HL-60 (cell line): ENCODE measurements at regions not wholly inside any gene's neighbourhood (a gene's known extent, or its start where the extent isn't known, plus 50 kb on each side); places are given as distances from the start of the nearest gene placed in this dataset.

ENCODE experiments used
- DNase-seq, 2 experiments: peaks; one replicate each; pipeline ENCODE4 v3.0.0-alpha.2; 2010 to 2020; ENCODE audit warnings: low read depth in 1 of 2, low spot score in 1 of 2
- H3K27ac ChIP-seq: fragments of 250-450 bp; sonication (Bioruptor Pico); replicated peaks from 2 replicates; pipeline ENCODE4 v1.5.1; 2020; ENCODE audit warnings: mild to moderate bottlenecking, moderate library complexity
- H3K27me3 ChIP-seq: fragments of 250-450 bp; sonication (Bioruptor Pico); 2 replicates; pipeline ENCODE4 v1.5.1; 2021; ENCODE audit warnings: mild to moderate bottlenecking, moderate library complexity; ENCODE audit not compliant: insufficient read depth, poor library complexity, severe bottlenecking
- H3K4me3 ChIP-seq: replicated peaks from 2 replicates; pipeline ENCODE4 v1.5.1; 2011; ENCODE audit warnings: mild to moderate bottlenecking, control low read depth, low read length; ENCODE audit not compliant: insufficient read depth
- CTCF ChIP-seq: IDR thresholded peaks from one replicate; pipeline ENCODE4 v1.5.1; 2011; ENCODE audit warnings: low read length, control low read depth, inconsistent platforms; ENCODE audit not compliant: insufficient read depth
- GABPA ChIP-seq: IDR thresholded peaks from 2 replicates; pipeline ENCODE4 v1.6.1; 2012; ENCODE audit warnings: low read depth
- POLR2AphosphoS5 ChIP-seq: IDR thresholded peaks from 2 replicates; pipeline ENCODE4 v1.6.1; 2012; ENCODE audit warnings: low read depth
- REST ChIP-seq: IDR thresholded peaks from 2 replicates; pipeline ENCODE4 v1.6.1; 2012; ENCODE audit warnings: low read depth; ENCODE audit not compliant: insufficient replicate concordance
- SPI1 ChIP-seq: IDR thresholded peaks from 2 replicates; pipeline ENCODE4 v1.6.1; 2012; ENCODE audit warnings: low read depth, mild to moderate bottlenecking, borderline replicate concordance

- TF ChIP-seq SPI1 (no peak), GABPA (no peak), REST (no peak), CTCF (no peak), POLR2AphosphoS5 (no peak)
- no peak overlapping the region for H3K27ac ChIP-seq
- no peaks in the 10 kb centered on the region for H3K27me3 ChIP-seq
- H3K4me3 ChIP-seq, result no peak overlapping the region
- DNase-seq, result no peak
Measured at GRCh38 chr5:126098330-126099017, 324.7 kb upstream of the GRAMD2B start.

- TF ChIP-seq POLR2AphosphoS5 (no peak), GABPA (no peak), REST (no peak), CTCF (no peak), SPI1 (no peak)
Measured at GRCh38 chr5:126099077-126099476, 324.1 kb upstream of the GRAMD2B start.

GRCh38 chr5:126100767-126101166, 322.4 kb upstream of the GRAMD2B start:
- TF ChIP-seq SPI1, result no peak
- no peak for TF ChIP-seq GABPA
- TF ChIP-seq REST, result no peak
- no peak for TF ChIP-seq CTCF
- TF ChIP-seq POLR2AphosphoS5, result no peak
- Histone ChIP-seq H3K27me3 (no peaks in the 10 kb centered on the region), H3K4me3 (no peak overlapping the region), H3K27ac (no peak overlapping the region)
- DNase-seq, result no peak

More at GRCh38 chr5:126099077-126099476, 324.1 kb upstream of the GRAMD2B start:
- no peak for DNase-seq
- Histone ChIP-seq H3K27me3 (no peaks in the 10 kb centered on the region), H3K27ac (no peak overlapping the region), H3K4me3 (no peak overlapping the region)
